ENCODE measurements at regions not wholly inside any gene's neighbourhood (a gene's known extent, or its start where the extent isn't known, plus 50 kb on each side); places are given as distances from the start of the nearest gene placed in this dataset.

DNA sequence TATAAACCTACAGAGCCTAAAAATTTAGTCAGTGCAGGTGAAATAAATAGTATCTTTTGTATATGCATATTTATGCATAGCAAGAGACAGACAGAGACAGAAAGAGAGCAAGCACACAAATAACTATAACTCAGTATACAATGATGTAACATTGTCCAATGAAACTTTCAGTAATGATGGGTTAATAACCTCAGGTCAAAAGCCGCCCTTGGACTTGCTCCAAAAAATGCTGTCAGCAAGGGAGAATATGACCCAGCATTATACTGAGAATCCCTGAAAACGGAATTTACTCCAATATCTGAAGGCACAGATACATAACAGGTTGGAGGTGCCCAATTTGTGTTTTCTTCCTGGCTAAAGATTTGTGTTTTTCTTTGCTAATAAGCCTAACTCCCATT, 590.6 kb upstream of the NOX3 start:
- TF ChIP-seq, protein P1, sequence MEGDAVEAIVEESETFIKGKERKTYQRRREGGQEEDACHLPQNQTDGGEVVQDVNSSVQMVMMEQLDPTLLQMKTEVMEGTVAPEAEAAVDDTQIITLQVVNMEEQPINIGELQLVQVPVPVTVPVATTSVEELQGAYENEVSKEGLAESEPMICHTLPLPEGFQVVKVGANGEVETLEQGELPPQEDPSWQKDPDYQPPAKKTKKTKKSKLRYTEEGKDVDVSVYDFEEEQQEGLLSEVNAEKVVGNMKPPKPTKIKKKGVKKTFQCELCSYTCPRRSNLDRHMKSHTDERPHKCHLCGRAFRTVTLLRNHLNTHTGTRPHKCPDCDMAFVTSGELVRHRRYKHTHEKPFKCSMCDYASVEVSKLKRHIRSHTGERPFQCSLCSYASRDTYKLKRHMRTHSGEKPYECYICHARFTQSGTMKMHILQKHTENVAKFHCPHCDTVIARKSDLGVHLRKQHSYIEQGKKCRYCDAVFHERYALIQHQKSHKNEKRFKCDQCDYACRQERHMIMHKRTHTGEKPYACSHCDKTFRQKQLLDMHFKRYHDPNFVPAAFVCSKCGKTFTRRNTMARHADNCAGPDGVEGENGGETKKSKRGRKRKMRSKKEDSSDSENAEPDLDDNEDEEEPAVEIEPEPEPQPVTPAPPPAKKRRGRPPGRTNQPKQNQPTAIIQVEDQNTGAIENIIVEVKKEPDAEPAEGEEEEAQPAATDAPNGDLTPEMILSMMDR (IDR thresholded peaks at IDR 0.05; ENCODE audit: low read depth, low read length, missing control alignments), result no peak
- H3K4me3 ChIP-seq (replicated peaks; ENCODE audit: low read depth, low read length), result no peak overlapping the region
- DNase-seq (ENCODE audit: extremely low read depth, low read depth), result no peak

DNA sequence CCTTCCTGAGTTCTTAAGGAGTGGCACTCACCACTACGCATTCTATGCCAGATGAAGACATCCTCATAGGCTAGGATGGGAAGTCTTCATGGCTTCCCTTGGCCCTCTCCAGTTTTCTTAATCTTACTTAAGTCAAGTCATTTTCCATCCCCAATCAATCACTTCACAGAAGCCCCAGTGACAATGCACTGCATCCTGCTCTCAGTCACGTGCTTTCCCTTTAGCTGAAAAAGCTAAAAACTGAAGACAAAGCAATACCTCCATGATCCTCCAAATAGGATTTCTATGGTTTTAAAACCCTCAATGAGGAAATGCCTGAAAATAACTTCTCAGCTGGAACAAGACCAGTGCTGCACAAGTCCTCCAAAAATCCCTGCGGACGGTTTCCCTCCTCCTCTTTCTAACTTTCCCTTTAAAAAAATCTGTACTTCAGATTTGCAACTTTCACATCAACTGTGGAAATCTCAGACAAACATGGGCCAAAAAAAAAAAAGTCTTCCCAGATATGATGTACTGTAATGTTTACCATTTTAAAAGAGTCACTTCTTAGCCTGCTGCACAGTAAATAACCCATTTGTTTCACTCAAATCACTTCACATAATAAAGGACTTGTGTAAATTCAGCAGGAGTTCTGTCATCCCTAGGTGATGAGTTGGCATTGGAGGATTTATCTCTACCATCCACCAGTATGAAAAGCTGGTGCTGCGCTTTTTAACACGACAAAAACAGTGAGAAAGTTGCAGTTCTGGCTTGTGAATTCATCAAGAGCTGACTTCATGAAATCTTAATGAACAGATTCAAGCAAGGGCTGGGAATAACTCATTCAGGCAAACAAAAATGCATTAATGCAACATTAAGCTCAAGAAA, 590.0 kb upstream of the NOX3 start:
- H3K4me3 ChIP-seq (replicated peaks; ENCODE audit: low read depth, low read length), result no peak overlapping the region
- DNase-seq (ENCODE audit: extremely low read depth, low read depth), result no peak
- TF ChIP-seq, protein P1 (IDR thresholded peaks at IDR 0.05; ENCODE audit: low read depth, low read length, missing control alignments), result no peak

DNA sequence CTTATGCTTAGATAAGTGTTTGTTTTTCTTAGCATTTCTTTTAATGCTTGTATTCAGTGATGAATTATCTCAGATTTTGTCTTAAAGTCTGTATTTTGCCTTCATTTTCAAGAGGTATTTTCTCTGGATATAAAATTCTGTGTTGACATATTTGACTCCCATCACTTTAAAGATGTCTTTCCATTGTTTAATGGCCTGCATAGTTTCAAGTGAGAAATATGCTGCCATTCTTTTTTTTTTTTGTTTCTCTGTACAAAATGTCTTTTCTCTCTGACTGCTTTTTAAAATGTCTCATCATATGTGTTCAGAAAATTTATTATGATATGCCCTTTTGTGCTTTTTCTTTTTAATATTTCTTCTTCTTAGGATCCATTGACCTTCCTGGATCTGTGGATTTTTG, 578.0 kb upstream of the NOX3 start:
- no peak overlapping the region for H3K4me3 ChIP-seq (replicated peaks; ENCODE audit: low read depth, low read length)
- no peak for DNase-seq (ENCODE audit: extremely low read depth, low read depth)
- TF ChIP-seq, protein P1 (IDR thresholded peaks at IDR 0.05; ENCODE audit: low read depth, low read length, missing control alignments), result no peak

DNA sequence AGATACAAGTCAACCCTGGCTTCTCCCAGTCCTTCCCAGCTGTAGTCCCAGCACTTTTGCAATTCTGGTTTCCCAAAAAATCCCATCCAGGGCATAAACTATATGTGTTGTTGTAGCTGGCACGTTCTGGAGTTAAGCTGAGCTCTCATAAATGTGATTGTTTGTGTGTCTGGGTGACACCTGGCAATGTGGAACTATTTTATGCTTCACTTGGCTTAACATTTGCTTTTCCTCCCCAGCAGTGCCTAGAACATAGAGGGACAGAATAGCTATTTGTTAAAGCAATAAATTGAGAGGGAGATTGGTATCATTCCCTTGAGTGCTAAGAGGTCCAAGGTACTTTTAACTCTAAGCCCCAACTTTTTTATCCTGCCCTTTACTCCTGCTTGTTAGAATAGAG, 575.9 kb upstream of the NOX3 start:
- no peak for DNase-seq (ENCODE audit: extremely low read depth, low read depth)
- H3K4me3 ChIP-seq (replicated peaks; ENCODE audit: low read depth, low read length), result no peak overlapping the region
- TF ChIP-seq, protein P1 (IDR thresholded peaks at IDR 0.05; ENCODE audit: low read depth, low read length, missing control alignments), result no peak

DNA sequence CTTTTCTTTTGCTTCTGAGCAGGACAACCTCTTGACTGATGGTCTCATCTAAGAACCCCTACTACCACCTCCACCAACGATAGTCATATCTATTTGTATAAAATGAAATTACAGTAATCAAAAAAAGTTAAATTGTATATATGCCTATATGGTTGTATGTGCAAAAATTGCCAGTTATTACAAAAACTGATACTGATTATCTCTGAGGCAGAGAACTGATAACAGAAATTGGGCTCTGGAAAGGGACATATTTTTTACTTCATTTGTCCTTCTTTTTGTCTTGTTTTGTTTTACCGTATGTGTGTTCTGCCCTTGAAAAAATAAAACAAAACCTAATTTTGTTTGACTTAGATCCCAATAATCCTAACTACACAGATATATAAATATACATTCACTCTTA, 574.4 kb upstream of the NOX3 start:
- no peak overlapping the region for H3K4me3 ChIP-seq (replicated peaks; ENCODE audit: low read depth, low read length)
- no peak for DNase-seq (ENCODE audit: extremely low read depth, low read depth)
- TF ChIP-seq, protein P1 (IDR thresholded peaks at IDR 0.05; ENCODE audit: low read depth, low read length, missing control alignments), result no peak

DNA sequence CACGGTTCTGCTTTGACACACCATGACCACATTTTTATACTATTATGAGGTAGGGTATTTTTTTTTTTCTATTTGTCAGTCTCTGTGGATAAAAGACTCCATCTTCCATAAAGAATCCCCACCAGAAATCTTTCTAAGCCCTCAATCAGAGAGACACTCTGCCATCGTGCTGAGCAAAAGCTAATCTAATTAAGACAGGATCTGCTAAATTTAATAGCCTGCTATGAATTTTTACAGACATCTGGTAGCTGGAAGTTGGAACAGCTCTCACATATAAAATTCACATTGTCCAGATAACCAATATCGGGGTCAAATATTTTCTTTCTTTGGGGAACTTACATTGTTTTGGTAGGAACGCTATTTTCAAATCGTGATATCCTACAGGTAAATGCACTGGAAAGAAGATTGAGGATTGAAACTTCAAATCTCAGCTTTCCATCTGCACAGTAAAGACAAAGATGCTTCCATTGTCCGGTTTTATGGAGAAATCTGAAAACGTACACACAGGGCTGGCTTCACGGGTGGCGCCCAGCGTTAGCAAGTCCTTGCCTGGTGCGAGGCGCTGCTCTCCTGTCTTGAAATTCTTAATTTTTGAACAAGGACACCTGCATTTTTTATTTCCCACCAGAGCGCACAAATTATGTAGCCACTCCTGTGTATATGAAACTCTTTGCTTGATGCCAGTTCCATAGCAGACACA, 573.8 kb upstream of the NOX3 start:
- H3K4me3 ChIP-seq (replicated peaks; ENCODE audit: low read depth, low read length), result no peak overlapping the region
- no peak for DNase-seq (ENCODE audit: extremely low read depth, low read depth)
- TF ChIP-seq, protein P1 (IDR thresholded peaks at IDR 0.05; ENCODE audit: low read depth, low read length, missing control alignments), result no peak
